Heart left ventricle (tissue), 13 donors: ENCODE measurements at regions not wholly inside any gene's neighbourhood (a gene's known extent, or its start where the extent isn't known, plus 50 kb on each side); places are given as distances from the start of the nearest gene placed in this dataset.

Source experiments
- CTCF ChIP-seq, 12 donors: fragments of 200-600 bp; sonication (generic) in 4 of 12; IDR thresholded peaks; one replicate each; pipeline versions ENCODE4 v1.5.0 to v1.8.0; 2018 to 2022; ENCODE audit warnings: antibody characterized with exemption in 12 of 12, mild to moderate bottlenecking in 5 of 12
- POLR2A ChIP-seq, 2 donors: fragments of 450-650 bp; IDR thresholded peaks; one replicate each; pipeline ENCODE4 v1.6.1; 2017; ENCODE audit warnings: antibody characterized with exemption in 2 of 2, mild to moderate bottlenecking in 2 of 2, moderate library complexity in 2 of 2
- donor health status: ischemic (EF 13 %, LVEDD 7.1; RV severe dilation, severe dysfunction).
- donor health status: DM: no; HTN: yes; CAD: no.
- donor health status: DM: no; HTN: no; CAD: no.
- donor health status: ischemic (EF 25% LVEDD 6.9; RV normal size, moderate dysfunction).
- donor health status: ischemic (EF 25% LVEDD 5.7; RV mildly dilated, moderate dysfunction).
- donor health status: ischemic (EF 35%, LVEDD 5.7; RV mildly dilated, moderate dysfunction).
- donor health status: nonischemic (EF 11% LVEDD 7.7; RV severe dilation, severe dysfunction).
- donor health status: DM: yes; HTN: yes; CAD: no.
- donor health status: PGD.
- donor health status: ischemic (EF 29% LVEDD 5.4; RV normal size, mild dysfunction).
- donor health status: nonischemic (EF 23%, LVEDD 6.1; RV moderate dilation, normal function).

DNA sequence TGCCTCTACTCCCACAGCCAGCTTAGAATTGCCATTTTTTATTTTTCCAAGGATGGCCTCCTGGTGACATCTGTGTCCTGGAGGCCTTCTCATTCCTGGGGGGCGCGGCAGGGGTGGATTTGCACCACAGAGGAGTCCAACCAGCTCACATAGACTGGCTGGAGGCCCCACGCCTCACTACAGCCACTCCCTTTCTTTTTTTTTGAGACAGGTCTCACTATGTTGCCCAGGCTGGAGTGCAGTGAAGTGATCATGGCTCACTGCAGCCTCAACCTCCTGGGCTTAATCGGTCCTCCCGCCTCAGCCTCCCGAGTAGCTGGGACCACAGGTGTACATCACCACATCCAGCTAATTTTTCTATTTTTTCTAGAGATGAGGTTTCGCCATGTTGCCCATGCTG, 57.6 kb upstream of the DOCK1 start:
- TF ChIP-seq CTCF (IDR thresholded peaks at IDR 0.05) (no peak), POLR2A (IDR thresholded peaks at IDR 0.05) (no peak)
